ENCODE measurements at regions not wholly inside any gene's neighbourhood (a gene's known extent, or its start where the extent isn't known, plus 50 kb on each side); places are given as distances from the start of the nearest gene placed in this dataset.

DNA sequence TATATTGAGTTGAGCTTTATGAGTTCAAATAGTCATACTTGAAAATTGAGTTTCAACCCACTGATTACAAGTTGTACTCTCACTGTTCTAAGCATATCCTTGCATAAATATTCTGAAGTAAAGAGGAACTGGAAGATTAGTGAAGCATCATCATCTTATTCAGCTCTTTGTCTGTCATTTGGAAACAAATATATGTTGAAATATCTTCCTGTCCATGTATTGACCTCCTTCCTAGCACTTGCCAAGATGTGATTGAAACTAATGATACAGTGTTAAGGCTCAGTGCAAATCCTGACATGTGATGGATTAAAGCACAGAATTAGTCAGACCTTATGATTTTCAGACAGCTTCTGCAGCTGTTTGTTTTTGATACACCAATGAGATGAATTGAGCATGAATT, 434.3 kb downstream of the TBC1D32 start:
- no peak overlapping the region for H3K14ac ChIP-seq (ENCODE audit: insufficient read depth, low read length)
- H3K27ac ChIP-seq (ENCODE audit: insufficient read length, low read depth, low read length): no peak overlapping the region
- H3K36me3 Mint-ChIP-seq (ENCODE audit: insufficient read depth in 1 of 3, low read depth in 3 of 3): no peaks in the 10 kb centered on the region
- H3K4me1 ChIP-seq (ENCODE audit: insufficient read depth, low read length): no peaks in the 10 kb centered on the region
- H3K9me3 ChIP-seq (ENCODE audit: control insufficient read depth, low read depth, low read length): no peaks in the 10 kb centered on the region
- H3K27me3 Mint-ChIP-seq (ENCODE audit: low read depth): no peaks in the 10 kb centered on the region
- no peak overlapping the region for H3K4me3 Mint-ChIP-seq
- TF ChIP-seq, protein P1, sequence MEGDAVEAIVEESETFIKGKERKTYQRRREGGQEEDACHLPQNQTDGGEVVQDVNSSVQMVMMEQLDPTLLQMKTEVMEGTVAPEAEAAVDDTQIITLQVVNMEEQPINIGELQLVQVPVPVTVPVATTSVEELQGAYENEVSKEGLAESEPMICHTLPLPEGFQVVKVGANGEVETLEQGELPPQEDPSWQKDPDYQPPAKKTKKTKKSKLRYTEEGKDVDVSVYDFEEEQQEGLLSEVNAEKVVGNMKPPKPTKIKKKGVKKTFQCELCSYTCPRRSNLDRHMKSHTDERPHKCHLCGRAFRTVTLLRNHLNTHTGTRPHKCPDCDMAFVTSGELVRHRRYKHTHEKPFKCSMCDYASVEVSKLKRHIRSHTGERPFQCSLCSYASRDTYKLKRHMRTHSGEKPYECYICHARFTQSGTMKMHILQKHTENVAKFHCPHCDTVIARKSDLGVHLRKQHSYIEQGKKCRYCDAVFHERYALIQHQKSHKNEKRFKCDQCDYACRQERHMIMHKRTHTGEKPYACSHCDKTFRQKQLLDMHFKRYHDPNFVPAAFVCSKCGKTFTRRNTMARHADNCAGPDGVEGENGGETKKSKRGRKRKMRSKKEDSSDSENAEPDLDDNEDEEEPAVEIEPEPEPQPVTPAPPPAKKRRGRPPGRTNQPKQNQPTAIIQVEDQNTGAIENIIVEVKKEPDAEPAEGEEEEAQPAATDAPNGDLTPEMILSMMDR (conservative IDR thresholded peaks at IDR 0.05): no peak
- no peaks in the 10 kb centered on the region; a peak in 1 of 5 replicates for H3K9me3 Mint-ChIP-seq
- no peak overlapping the region for H4K5ac ChIP-seq (ENCODE audit: insufficient read length, low read depth, low read length)
- no peak overlapping the region for H3K9ac ChIP-seq (ENCODE audit: extremely low read depth, insufficient read length, low read length)
- H2BK120ac ChIP-seq (ENCODE audit: low read depth, low read length, poor library complexity, severe bottlenecking): no peak overlapping the region
- H4K8ac ChIP-seq (replicated peaks; ENCODE audit: insufficient read length, low read depth, low read length): no peak overlapping the region
- no peak overlapping the region for H3T11ph ChIP-seq (ENCODE audit: low read length)
- H2BK5ac ChIP-seq (ENCODE audit: insufficient read length, low read length): no peak overlapping the region
- no peaks in the 10 kb centered on the region for H3K79me1 ChIP-seq (ENCODE audit: insufficient read depth, low read depth, low read length, poor library complexity, severe bottlenecking)
- H3K79me2 ChIP-seq (ENCODE audit: insufficient read depth, low read length): no peaks in the 10 kb centered on the region
- H3K23me2 ChIP-seq (ENCODE audit: insufficient read length, low read depth, low read length, poor library complexity, severe bottlenecking): no peaks in the 10 kb centered on the region
- no peak overlapping the region for H2BK20ac ChIP-seq (ENCODE audit: low read depth, low read length, poor library complexity, severe bottlenecking)
- no peak overlapping the region for H2AK5ac ChIP-seq (ENCODE audit: insufficient read length, low read length)
- H4K20me1 ChIP-seq (ENCODE audit: control insufficient read depth, insufficient read depth, insufficient read length): no peaks in the 10 kb centered on the region
- DNase-seq: no peak
- no peak overlapping the region for H2AFZ ChIP-seq (ENCODE audit: low read length)
- no peak overlapping the region for H4K91ac ChIP-seq (ENCODE audit: insufficient read length, low read depth, low read length)
- H3K4me1 Mint-ChIP-seq: no peaks in the 10 kb centered on the region
- no peaks in the 10 kb centered on the region for H3K27me3 ChIP-seq (ENCODE audit: insufficient read depth, low read length)
- no peak overlapping the region for H2BK12ac ChIP-seq (ENCODE audit: insufficient read length, low read depth, low read length)
- H3K18ac ChIP-seq (ENCODE audit: insufficient read length, low read depth, low read length): no peak overlapping the region
- no peak overlapping the region for H2BK15ac ChIP-seq (ENCODE audit: low read depth, low read length)
- H3K56ac ChIP-seq (ENCODE audit: insufficient read length, low read depth, low read length): no peak overlapping the region
- H3K23ac ChIP-seq (ENCODE audit: insufficient read length, low read depth, low read length): no peak overlapping the region
- no peak overlapping the region for H3K27ac Mint-ChIP-seq
- H3K4me2 ChIP-seq (ENCODE audit: insufficient read depth, insufficient read length, low read length): no peak overlapping the region
- no peak overlapping the region for H3K4ac ChIP-seq (ENCODE audit: low read depth, low read length)

Data from H9 (cell line).